HG03175 (cell line): ENCODE measurements at regions not wholly inside any gene's neighbourhood (a gene's known extent, or its start where the extent isn't known, plus 50 kb on each side); places are given as distances from the start of the nearest gene placed in this dataset.
"Not testable (repeated sequence)": the region's sequence is repeated elsewhere in the genome, so short reads cannot be mapped to it uniquely, and the experiment has no call there.

Source experiments
- ATAC-seq: cut with Tn5 transposase; IDR thresholded peaks from one replicate; pipeline ENCODE4 v1.9.1; 2021; ENCODE audit warnings: mild to moderate bottlenecking, moderate library complexity; ENCODE audit not compliant: unreplicated experiment

- ATAC-seq, result no peak
Observed at GRCh38 chr2:183456177-183456576, 331.9 kb downstream of the NUP35 start.

- ATAC-seq, result no peak
Observed at GRCh38 chr2:183458460-183458859, 334.2 kb downstream of the NUP35 start.

GRCh38 chr2:183459466-183459865, 335.2 kb downstream of the NUP35 start:
- ATAC-seq, result no peak

- no peak for ATAC-seq
Observed at GRCh38 chr2:183463821-183464220, 339.6 kb downstream of the NUP35 start.

- ATAC-seq, result no peak
Observed at GRCh38 chr2:183465048-183465447, 340.8 kb downstream of the NUP35 start.

GRCh38 chr2:183474912-183475695, 350.9 kb downstream of the NUP35 start:
- ATAC-seq, result no peak

GRCh38 chr2:183476490-183476889, 352.2 kb downstream of the NUP35 start:
- no peak for ATAC-seq

- ATAC-seq, result no peak
Observed at GRCh38 chr2:183477296-183477695, 353.1 kb downstream of the NUP35 start.

- ATAC-seq, result not testable (repeated sequence)
Observed at GRCh38 chr2:183478941-183479595, 354.8 kb downstream of the NUP35 start.

GRCh38 chr2:183487326-183487725, 363.1 kb downstream of the NUP35 start:
- ATAC-seq, result no peak

- ATAC-seq, result no peak
Observed at GRCh38 chr2:183488421-183488820, 364.2 kb downstream of the NUP35 start.

GRCh38 chr2:183490489-183490888, 366.2 kb downstream of the NUP35 start:
- no peak for ATAC-seq

- ATAC-seq, result no peak
Observed at GRCh38 chr2:183490914-183491313, 366.7 kb downstream of the NUP35 start.

GRCh38 chr2:183493040-183493439, 368.8 kb downstream of the NUP35 start:
- no peak for ATAC-seq

GRCh38 chr2:183495079-183495478, 370.8 kb downstream of the NUP35 start:
- no peak for ATAC-seq

- ATAC-seq, result peak; percentile 87
Observed at GRCh38 chr2:183495589-183496267, 371.5 kb downstream of the NUP35 start.

- no peak for ATAC-seq
Observed at GRCh38 chr2:183497861-183498260, 373.6 kb downstream of the NUP35 start.

GRCh38 chr2:183505911-183506310, 381.7 kb downstream of the NUP35 start:
- ATAC-seq, result peak; percentile 98

GRCh38 chr2:183511154-183511553, 386.9 kb downstream of the NUP35 start:
- ATAC-seq, result no peak

- no peak for ATAC-seq
Observed at GRCh38 chr2:183519371-183520056, 395.3 kb downstream of the NUP35 start.

- no peak for ATAC-seq
Observed at GRCh38 chr2:183521911-183522310, 397.7 kb downstream of the NUP35 start.
